ENCODE measurements at regions not wholly inside any gene's neighbourhood (a gene's known extent, or its start where the extent isn't known, plus 50 kb on each side); places are given as distances from the start of the nearest gene placed in this dataset.
"Not testable (repeated sequence)": the region's sequence is repeated elsewhere in the genome, so short reads cannot be mapped to it uniquely, and the experiment has no call there.

- no peak for DNase-seq (ENCODE audit: low spot score)
Measured at GRCh38 chr2:16104315-16104948, 164.1 kb downstream of the MYCN start.

- DNase-seq (ENCODE audit: low spot score), result no peak
Measured at GRCh38 chr2:16103614-16104314, 163.4 kb downstream of the MYCN start.

GRCh38 chr2:16102976-16103380, 162.6 kb downstream of the MYCN start:
- DNase-seq (ENCODE audit: low spot score), result no peak

GRCh38 chr2:16102358-16102975, 162.1 kb downstream of the MYCN start:
- DNase-seq (ENCODE audit: low spot score), result no peak

- no peak for DNase-seq (ENCODE audit: low spot score)
Measured at GRCh38 chr2:16101196-16101595, 160.8 kb downstream of the MYCN start.

DNA sequence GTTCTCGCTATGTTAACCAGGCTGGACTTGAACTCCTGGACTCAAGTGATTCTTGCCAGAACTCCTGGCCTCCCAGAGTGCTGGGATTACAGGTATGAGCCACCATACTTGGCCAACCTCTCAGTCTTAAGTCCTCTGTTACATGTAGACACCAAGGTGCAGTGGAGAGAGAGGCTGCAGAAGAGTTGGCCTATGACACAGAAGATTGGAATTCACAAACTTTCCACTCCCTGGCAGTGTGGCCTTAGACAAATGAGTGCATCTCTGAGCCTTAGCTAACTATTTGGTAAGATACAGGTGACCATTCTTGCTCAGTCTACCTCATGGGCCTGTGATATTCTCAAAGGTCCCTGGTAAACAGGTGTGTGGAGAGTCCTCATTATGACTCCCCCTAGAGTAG, 159.7 kb downstream of the MYCN start:
- DNase-seq (ENCODE audit: low spot score), result no peak

- DNase-seq (ENCODE audit: low spot score), result no peak
Measured at GRCh38 chr2:16099326-16099725, 159.0 kb downstream of the MYCN start.

GRCh38 chr2:16096962-16097361, 156.6 kb downstream of the MYCN start:
- no peak for DNase-seq (ENCODE audit: low spot score)

DNA sequence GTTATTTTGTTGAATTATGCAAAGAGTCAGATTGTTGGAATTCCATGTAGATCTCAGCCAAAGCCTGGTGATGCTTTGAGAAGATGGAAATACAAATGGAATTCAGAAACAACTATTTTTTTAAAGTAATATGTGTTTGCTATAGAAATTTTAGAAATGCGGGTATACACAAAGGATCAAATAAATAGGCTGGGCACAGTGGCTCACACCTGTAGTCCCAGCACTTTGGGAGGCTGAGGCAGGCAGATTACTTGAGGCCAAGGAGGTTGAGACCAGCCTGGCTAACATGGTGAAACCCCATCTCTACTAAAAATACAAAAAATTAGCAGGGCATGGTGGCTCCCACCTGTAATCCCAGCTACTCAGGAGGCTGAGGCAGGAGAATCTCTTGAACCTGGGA, 155.1 kb downstream of the MYCN start:
- DNase-seq (ENCODE audit: low spot score), result not testable (repeated sequence)

DNA sequence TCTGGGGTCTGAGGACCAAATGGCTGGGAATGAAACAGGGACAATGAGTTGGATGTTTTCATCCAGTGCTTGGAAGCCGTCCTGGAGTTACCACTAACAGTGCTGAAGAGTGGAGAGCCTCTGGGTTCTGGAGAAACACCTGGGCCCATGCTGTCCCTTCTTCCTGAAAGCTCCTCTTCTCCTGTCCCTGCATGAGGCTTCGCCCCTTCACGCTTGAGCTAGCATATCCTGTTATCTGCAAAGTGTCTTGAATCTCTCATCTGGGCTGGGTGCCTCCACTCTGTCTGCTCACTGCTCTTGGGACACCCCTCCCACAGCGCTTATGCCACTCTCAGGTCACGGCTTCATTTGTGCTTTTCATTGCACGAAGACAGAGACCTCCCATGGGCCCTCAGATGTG, 154.5 kb downstream of the MYCN start:
- no peak for DNase-seq (ENCODE audit: low spot score)

DNA sequence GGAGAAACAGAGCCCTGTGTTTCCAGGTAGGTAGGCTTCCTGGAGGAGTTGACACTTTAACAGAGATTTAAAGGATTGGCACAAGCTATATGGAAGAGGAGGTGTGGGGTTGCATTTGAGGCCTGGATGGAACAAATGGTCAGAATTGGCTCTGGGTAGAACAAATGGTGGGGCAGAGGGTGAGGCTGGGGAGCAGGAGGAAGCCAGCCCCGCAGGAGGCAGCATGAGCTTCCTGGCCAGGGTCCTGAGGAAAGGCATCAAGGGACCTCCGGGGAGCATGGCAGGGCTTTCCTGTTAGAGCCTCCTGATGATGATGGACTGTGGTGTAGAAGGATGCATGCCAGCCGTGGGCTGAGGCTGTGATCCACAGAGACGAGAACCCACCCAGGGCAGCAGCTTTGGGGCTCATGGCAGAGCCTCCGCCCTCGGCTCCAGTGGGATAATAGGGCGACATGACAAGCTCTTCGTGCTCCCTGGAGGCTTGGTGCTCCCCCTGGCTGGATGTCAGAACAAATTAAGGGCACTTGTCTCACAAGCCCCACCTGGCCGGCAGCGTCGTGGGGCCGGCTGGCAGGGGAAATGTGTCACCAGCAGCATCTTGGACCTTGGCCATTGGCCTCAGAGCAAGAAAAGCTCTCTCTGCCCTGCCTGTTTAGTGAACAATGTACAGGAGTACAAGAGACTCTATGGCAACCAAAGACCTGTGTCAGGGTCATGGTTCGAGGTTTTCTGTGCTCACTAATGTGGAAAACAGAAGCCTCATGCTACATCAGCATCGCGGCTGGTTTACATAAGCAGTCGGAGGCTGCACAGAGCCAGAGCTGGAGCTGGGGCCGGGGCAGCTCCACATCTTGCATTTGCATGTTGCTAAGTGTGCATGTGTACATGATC, 153.5 kb downstream of the MYCN start:
- no peak for DNase-seq (ENCODE audit: low spot score)

GRCh38 chr2:16092861-16093638, 152.7 kb downstream of the MYCN start:
- no peak for DNase-seq (ENCODE audit: low spot score)

DNA sequence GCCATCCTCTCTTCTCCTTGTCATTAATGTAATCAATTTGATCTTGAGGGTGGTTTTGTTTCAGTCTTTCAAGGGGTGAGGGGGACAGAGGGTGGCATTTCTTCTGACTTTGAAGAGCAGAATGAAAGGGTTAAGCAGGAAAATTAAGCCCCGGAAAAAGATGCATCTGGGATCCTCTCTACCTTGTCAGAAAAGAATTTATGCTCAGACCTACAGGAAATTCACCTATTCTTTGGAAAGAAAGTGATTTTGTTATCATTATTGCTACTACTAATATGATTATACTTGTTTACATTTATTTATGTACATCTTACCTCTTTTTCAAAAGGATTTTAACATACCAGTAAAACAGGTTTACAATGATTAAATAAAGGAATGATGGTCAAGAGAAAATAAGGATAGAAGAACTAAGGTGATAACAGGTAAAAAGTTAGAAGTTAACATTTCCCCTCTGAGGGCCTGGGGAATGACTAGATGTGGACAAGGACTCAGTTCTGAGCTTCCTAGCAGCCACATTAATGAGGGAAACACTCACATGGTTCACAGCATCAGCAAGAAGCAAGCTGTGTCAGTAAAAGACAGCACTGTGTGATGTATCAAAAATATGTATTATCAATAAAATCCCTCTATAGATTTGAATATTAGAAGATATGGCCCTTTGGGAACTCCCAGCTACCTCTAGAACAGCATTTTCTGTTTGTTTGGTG, 151.4 kb downstream of the MYCN start:
- DNase-seq (ENCODE audit: low spot score), result no peak

GRCh38 chr2:16090650-16091575, 150.6 kb downstream of the MYCN start:
- DNase-seq (ENCODE audit: low spot score), result no peak

- not testable (repeated sequence) for DNase-seq (ENCODE audit: low spot score)
Measured at GRCh38 chr2:16089491-16089890, 149.1 kb downstream of the MYCN start.

DNA sequence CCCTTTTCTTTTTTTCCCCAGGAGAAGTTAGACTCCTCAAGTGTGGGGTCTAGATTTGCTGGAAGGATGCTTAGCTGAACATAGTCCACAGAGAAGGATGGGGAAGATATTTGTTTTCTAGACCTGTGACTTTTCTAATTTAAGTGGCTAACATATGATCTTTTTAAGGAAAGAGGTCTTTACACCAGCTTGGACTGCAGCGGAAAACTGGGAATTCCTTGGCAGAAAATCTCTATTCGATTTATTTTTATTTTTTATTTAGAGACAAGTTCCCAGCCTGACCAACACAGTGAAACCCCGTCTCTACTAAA, 148.4 kb downstream of the MYCN start:
- DNase-seq (ENCODE audit: low spot score), result no peak

GRCh38 chr2:16088035-16088801, 147.9 kb downstream of the MYCN start:
- DNase-seq (ENCODE audit: low spot score), result no peak

GRCh38 chr2:16086136-16086535, 145.8 kb downstream of the MYCN start:
- not testable (repeated sequence) for DNase-seq (ENCODE audit: low spot score)

DNA sequence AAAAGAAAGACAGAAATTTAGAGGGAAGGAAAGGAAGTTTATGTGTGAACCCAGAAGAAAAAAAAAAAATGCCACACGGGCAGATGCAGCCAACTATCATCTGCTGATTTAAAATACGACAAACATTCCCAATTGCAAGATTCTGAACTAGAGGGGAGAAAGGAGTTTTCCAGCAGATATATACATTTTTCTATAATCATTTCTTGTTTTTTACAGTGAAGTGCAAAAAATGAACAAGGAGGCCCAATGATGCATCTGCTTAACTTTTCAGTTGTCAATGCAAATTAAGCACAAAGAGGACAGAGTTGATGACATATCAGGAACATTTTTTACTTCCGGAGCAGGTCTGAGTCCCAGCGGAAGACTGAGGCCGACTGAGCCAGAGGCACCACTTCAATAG, 144.7 kb downstream of the MYCN start:
- no peak for DNase-seq (ENCODE audit: low spot score)

Data from NAMALWA (cell line).